Panc1 (cell line): ENCODE measurements at regions not wholly inside any gene's neighbourhood (a gene's known extent, or its start where the extent isn't known, plus 50 kb on each side); places are given as distances from the start of the nearest gene placed in this dataset.

Source experiments
- ATAC-seq: fragments of 200-7000 bp; cut with Tn5 transposase; 2 replicates; pipeline ENCODE4 v1.9.1; 2020; ENCODE audit warnings: mild to moderate bottlenecking, moderate library complexity
- BruUV-seq: library from RNA; stranded (reverse); fragments of 400-500 nt; replicated peaks from 2 replicates; lab custom pipeline; 2021; lab: Mats Ljungman, UMichigan
- CTCF ChIA-PET: fragments of 300-600 bp; sonication (Branson Sonifier 250); formaldehyde crosslinking; loops from one replicate; lab custom pipeline; 2022; ENCODE audit warnings: antibody characterized with exemption; lab: Charles Lee
- POLR2A ChIA-PET: fragments of 300-600 bp; sonication (Branson Sonifier 250); formaldehyde crosslinking; loops from one replicate; lab custom pipeline; 2022; ENCODE audit warnings: antibody characterized with exemption; lab: Charles Lee
- DNase-seq: peaks from one replicate; pipeline ENCODE4 v3.0.0-alpha.2; 2010; ENCODE audit warnings: low read depth, low spot score
- H3K27ac ChIP-seq: 2 replicates; pipeline ENCODE4 v1.5.1; 2011; ENCODE audit warnings: mild to moderate bottlenecking, low read length, inconsistent platforms
- H3K27me3 ChIP-seq: fragments of 200-500 bp; sonication (Bioruptor generic); 2 replicates; pipeline ENCODE4 v1.6.0; 2014; ENCODE audit warnings: low read length, inconsistent platforms; ENCODE audit not compliant: control insufficient read depth, insufficient read depth
- H3K36me3 ChIP-seq: fragments of 200-500 bp; sonication (Bioruptor generic); 2 replicates; pipeline ENCODE4 v1.5.1; 2014; ENCODE audit warnings: inconsistent platforms, mild to moderate bottlenecking, low read length, moderate library complexity; ENCODE audit not compliant: control insufficient read depth, insufficient read depth
- H3K4me1 ChIP-seq: 2 replicates; pipeline ENCODE4 v1.5.1; 2011; ENCODE audit warnings: inconsistent platforms, mild to moderate bottlenecking, low read length, moderate library complexity; ENCODE audit not compliant: control insufficient read depth, insufficient read depth
- H3K4me3 ChIP-seq, 2 experiments: 2 replicates each; pipeline ENCODE4 v1.5.1; 2011 to 2012; ENCODE audit warnings: low read depth in 2 of 2, low read length in 2 of 2, mild to moderate bottlenecking in 2 of 2, inconsistent platforms in 1 of 2, moderate library complexity in 1 of 2
- H3K9me3 ChIP-seq: fragments of 200-500 bp; sonication (Bioruptor generic); 2 replicates; pipeline ENCODE4 v1.5.1; 2014; ENCODE audit warnings: low read depth, mild to moderate bottlenecking, inconsistent platforms, low read length, moderate library complexity; ENCODE audit not compliant: control insufficient read depth, insufficient read depth
- CTCF ChIP-seq: fragments of 450-650 bp; IDR thresholded peaks from 2 replicates; pipeline ENCODE4 v1.5.1; 2017; ENCODE audit warnings: mild to moderate bottlenecking
- POLR2AphosphoS5 ChIP-seq: IDR thresholded peaks from 2 replicates; pipeline ENCODE4 v1.6.1; 2012; ENCODE audit warnings: mild to moderate bottlenecking, low read depth, low read length, moderate library complexity
- REST ChIP-seq, 2 experiments: IDR thresholded peaks; 2 replicates each; pipeline ENCODE4 v1.6.1; 2011 to 2012; ENCODE audit warnings: low read depth in 2 of 2, control low read depth in 1 of 2, low read length in 1 of 2, mild to moderate bottlenecking in 1 of 2, moderate library complexity in 1 of 2; ENCODE audit not compliant: insufficient read depth in 1 of 2
- SIN3A ChIP-seq: IDR thresholded peaks from 2 replicates; pipeline ENCODE4 v1.6.1; 2012; ENCODE audit warnings: low read depth, mild to moderate bottlenecking, low read length, moderate library complexity, borderline replicate concordance; ENCODE audit not compliant: insufficient read depth
- TCF7L2 ChIP-seq: IDR thresholded peaks from 2 replicates; pipeline ENCODE4 v1.6.1; 2011; ENCODE audit warnings: mild to moderate bottlenecking, low read depth, low read length, inconsistent platforms
- in situ Hi-C: cut with HindIII; loops from 2 replicates; pipeline ENCODE4 v1.10.0; 2016; ENCODE audit warnings: low sequenced_read_pairs, low pct_unique_long_range_greater_than_20kb
- intact Hi-C: fragments of 100-400 bp; cut with micrococcal nuclease; formaldehyde crosslinking; loops from one replicate; pipeline ENCODE4 v1.10.0; 2022; ENCODE audit not compliant: unreplicated experiment

- no peak for DNase-seq
- H3K36me3 ChIP-seq: no peaks in the 10 kb centered on the region
- H3K9me3 ChIP-seq: no peaks in the 10 kb centered on the region
- H3K27me3 ChIP-seq: no peaks in the 10 kb centered on the region
- ChIA-PET CTCF (no interaction called here), POLR2A (no interaction called here)
- in situ Hi-C loops (no loop called here), intact Hi-C loops (no loop called here)
- H3K27ac ChIP-seq: no peak overlapping the region
- no peaks in the 10 kb centered on the region for H3K4me1 ChIP-seq
- ATAC-seq: no peak
- no TSS peak for BruUV-seq
- no peak overlapping the region for H3K4me3 ChIP-seq
- no peak for TF ChIP-seq TCF7L2
- TF ChIP-seq SIN3A: no peak
- TF ChIP-seq POLR2AphosphoS5: no peak
Measured at GRCh38 chr5:104299998-104300706, 737.6 kb upstream of the NUDT12 start.

- POLR2A ChIA-PET: no interaction called here
- Histone ChIP-seq H3K27me3 (no peaks in the 10 kb centered on the region), H3K27ac (no peak overlapping the region), H3K4me1 (no peaks in the 10 kb centered on the region), H3K36me3 (no peaks in the 10 kb centered on the region), H3K4me3 (no peak overlapping the region), H3K9me3 (no peaks in the 10 kb centered on the region)
- CTCF ChIA-PET: no interaction called here
- in situ Hi-C loops (no loop called here), intact Hi-C loops (no loop called here)
- ATAC-seq: no peak
- no peak for TF ChIP-seq REST (IDR thresholded peaks at IDR 0.05; ENCODE audit: insufficient read depth in 1 of 2, low read depth in 2 of 2, low read length in 1 of 2)
- no peak for TF ChIP-seq POLR2AphosphoS5
- TF ChIP-seq SIN3A: no peak
- TF ChIP-seq CTCF: no peak
- no peak for TF ChIP-seq TCF7L2
- no TSS peak for BruUV-seq
- no peak for DNase-seq
Measured at GRCh38 chr5:104298518-104298917, 735.9 kb upstream of the NUDT12 start.

GRCh38 chr5:104297076-104297475, 734.5 kb upstream of the NUDT12 start:
- H3K27me3 ChIP-seq: no peaks in the 10 kb centered on the region
- ChIA-PET CTCF (no interaction called here), POLR2A (no interaction called here)
- no peaks in the 10 kb centered on the region for H3K4me1 ChIP-seq
- no peaks in the 10 kb centered on the region for H3K9me3 ChIP-seq
- no TSS peak for BruUV-seq
- ATAC-seq (no peak), DNase-seq (no peak)
- no peak for TF ChIP-seq TCF7L2
- no peak for TF ChIP-seq CTCF
- no peak for TF ChIP-seq REST (IDR thresholded peaks at IDR 0.05; ENCODE audit: insufficient read depth in 1 of 2, low read depth in 2 of 2, low read length in 1 of 2)
- no peak for TF ChIP-seq POLR2AphosphoS5
- TF ChIP-seq SIN3A: no peak
- intact Hi-C loops (no loop called here), in situ Hi-C loops (no loop called here)
- H3K36me3 ChIP-seq: no peaks in the 10 kb centered on the region
- no peak overlapping the region for H3K4me3 ChIP-seq
- no peak overlapping the region for H3K27ac ChIP-seq
